ENCODE measurements at regions not wholly inside any gene's neighbourhood (a gene's known extent, or its start where the extent isn't known, plus 50 kb on each side); places are given as distances from the start of the nearest gene placed in this dataset.

GRCh38 chr9:72460342-72461312 is 60.8 kb upstream of the TMC1 start:
- TF ChIP-seq CTCF (IDR thresholded peaks at IDR 0.05): no peak
- no peak for TF ChIP-seq ZFX (IDR thresholded peaks at IDR 0.05; ENCODE audit: borderline replicate concordance)

Measured in 22Rv1 (cell line).